Fibroblast of peridontal ligament (primary cell): ENCODE measurements at regions not wholly inside any gene's neighbourhood (a gene's known extent, or its start where the extent isn't known, plus 50 kb on each side); places are given as distances from the start of the nearest gene placed in this dataset.

ENCODE experiments used
- DNase-seq: peaks from one replicate; pipeline ENCODE4 v3.0.0-alpha.2; 2010; ENCODE audit errors: extremely low read depth

DNA sequence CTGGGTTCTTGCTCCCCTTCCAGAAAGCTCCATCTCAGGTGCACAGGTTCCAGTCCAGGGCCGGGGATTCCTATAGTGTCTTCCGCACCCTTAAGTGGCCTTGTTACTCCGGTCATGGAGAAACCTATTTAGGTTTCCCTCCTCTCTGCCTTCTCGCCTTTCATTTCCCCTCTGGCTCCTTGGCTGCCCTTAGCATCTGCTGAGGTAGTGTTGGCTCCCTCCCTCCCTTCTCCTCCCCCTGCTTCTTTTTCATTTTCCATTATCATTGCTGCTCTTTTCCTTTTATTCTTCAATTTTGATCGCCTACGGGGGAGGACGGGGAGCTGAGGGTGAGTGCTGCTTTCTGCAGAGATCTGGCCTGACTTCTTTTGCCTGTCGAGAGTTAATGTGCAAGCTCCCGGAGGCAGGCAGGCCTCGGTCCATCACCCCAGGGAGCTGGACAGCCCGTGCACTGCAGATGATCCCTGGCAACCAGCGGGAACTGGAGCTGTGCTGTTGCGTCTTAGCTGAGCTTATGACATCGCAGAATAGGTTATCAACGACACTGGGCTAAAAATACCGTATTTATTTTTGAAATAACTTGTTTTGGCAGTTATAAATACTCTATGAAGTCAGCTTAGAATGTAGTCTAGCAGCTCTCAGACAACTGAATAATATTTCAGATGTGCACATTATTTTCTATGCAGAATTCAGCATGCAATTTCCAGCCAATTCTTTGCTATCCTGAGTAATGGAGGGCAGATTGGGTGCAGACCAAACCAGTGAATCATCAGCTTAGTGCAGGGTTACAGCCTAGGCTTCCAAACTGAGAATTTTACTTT lies 141.9 kb downstream of the SLC4A3 start:
- no peak for DNase-seq

- DNase-seq = no peak
Measured at GRCh38 chr2:219772103-219772635, 144.7 kb downstream of the SLC4A3 start.

DNA sequence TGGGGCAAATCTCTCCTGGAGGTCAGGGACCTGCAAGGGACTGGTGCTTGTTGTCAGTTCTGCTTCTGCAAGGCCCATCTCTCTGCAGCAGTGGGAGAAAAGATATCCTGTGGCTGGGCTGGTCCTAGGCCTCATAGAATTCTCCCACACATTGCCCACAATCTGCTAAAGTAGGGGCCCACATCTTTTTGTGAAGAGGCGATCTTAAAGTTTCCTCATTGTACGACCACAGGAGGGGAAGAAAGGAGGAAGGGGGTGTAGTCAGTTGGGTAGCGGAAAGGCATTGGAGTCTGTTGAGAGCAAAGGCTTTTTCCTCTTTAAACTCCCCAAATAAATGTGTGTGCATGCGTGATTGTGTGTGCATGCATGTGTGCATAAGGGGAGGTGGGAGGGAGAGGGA lies 145.3 kb downstream of the SLC4A3 start:
- DNase-seq = no peak

DNA sequence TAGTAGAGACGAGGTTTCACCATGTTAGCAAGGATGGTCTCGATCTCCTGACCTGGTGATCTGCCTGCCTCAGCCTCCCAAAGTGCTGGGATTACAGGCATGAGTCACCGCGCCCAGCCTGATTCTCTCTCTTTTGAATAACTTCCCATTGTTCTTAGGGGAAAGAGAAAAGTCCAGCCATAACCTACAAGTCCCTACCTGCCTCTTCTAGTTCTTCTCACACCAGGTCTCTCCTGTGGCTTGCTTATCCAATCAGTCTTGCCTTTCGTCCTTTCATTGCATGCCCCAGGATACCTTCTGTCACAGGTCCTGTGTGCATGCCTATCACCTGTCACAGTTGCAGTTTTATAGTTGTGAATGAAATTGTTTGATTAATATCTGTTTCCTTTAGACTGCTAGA lies 148.1 kb downstream of the SLC4A3 start:
- no peak for DNase-seq

DNA sequence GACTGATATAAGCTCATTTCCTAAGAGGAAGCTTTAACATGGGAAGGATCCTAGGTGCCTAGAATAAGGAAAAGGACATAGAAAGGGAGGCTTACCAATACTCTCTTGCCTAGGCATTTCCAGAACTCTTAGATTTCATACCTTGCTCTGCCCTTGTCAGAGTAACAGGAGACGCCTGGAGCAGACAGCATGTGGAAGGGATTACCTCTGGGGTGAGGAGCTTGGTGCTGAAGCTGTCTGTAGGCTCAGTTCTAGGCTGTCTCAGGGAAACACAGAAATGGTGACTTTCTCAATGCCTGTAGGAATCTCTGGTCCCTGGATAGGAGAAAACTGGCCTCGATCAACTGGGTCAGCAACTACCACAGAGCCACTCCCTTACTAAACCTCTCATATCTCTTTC lies 150.0 kb downstream of the SLC4A3 start:
- DNase-seq = no peak

GRCh38 chr2:219778189-219778588 lies 150.8 kb downstream of the SLC4A3 start:
- DNase-seq = no peak

- DNase-seq = no peak
Measured at GRCh38 chr2:219782737-219783348, 155.4 kb downstream of the SLC4A3 start.

DNA sequence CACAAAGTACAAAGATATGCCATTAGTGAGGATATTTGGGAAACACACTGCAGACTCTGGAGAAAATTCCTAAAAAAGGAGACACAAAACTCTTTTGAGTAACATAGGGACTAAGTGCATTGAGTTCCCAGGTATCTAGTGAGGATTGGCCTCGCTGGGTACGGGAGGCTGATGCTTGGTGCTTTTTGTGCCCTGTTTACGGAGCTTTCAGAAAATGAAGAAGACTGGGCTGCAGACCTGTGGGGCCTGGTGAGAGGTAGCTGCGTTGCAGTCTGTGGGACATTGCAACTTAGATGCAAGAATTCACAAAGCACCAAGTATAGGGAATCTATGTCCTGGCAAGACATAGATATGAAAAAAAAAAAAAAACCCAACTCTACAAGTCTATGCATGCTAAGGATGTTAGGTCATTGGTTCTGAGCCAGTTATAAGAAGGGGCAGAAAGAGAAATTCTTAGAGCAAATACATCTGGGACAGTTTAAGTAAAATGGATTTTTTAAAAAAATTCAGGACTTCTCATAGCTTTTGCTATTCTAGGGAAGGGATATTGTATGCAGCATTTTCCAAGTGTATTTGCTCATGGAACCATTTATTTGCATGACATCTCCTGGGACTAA lies 156.0 kb downstream of the SLC4A3 start:
- peak; percentile 5 for DNase-seq

DNA sequence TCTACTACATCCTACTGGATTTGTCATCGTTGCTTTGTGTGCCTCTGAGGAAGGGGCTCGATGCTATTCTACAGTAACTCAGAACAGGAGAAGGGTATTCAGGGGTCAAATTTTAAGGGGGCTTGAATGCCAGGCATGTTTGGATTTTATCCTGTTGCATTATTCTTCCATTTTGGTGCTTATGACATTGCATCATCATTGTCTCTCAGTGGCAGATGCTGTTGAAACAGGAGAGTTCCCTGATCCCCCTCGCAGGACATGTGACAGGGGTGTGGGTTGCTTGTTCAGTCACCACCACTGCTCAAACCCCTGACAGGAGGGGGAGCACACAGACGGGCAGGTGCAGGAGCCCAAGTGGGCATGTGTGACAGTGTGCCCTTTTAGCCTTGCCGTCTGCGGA lies 156.7 kb downstream of the SLC4A3 start:
- no peak for DNase-seq

- no peak for DNase-seq
Measured at GRCh38 chr2:219789476-219789875, 162.0 kb downstream of the SLC4A3 start.

- no peak for DNase-seq
Measured at GRCh38 chr2:219792446-219792845, 165.0 kb downstream of the SLC4A3 start.

GRCh38 chr2:219798430-219798829 lies 171.0 kb downstream of the SLC4A3 start:
- no peak for DNase-seq

DNA sequence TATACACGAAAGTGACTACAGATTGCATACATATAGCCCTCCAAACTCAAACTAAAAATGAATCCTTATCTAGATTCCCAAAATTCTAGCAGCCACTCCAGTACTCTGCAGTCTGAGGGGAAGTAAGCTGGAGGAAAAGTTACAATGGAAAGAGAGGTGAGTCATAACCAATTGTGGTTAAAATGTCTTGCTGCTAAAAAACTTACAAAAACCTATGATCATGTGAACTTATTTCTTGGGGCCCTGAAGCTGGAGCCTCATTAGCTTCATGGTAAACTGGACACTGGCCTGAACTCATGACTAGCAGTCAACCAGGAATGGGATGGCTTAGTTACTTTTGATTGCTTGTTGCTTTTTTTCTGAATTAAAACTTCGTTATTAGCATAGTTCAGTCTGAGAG lies 175.9 kb downstream of the SLC4A3 start:
- peak; percentile 11 for DNase-seq

DNA sequence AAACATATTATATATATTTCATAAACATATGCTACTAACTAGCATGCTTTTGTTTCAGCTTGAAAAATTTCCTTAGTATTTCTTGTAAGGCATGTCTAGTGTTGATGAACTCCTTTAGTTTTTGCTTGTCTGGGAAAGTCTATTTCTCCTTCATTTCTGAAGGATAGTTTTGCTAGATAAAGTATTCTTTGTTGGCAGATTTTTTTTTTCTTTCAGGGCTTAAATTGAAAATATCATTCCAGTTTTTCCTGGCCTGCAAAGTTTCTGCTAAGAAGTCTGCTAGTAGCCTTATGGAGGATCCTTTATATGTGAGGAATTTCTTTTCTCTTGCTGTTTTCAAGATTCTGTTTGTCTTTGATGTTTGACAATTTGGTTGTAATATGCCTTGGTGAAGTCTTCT lies 183.5 kb downstream of the SLC4A3 start:
- DNase-seq = no peak

DNA sequence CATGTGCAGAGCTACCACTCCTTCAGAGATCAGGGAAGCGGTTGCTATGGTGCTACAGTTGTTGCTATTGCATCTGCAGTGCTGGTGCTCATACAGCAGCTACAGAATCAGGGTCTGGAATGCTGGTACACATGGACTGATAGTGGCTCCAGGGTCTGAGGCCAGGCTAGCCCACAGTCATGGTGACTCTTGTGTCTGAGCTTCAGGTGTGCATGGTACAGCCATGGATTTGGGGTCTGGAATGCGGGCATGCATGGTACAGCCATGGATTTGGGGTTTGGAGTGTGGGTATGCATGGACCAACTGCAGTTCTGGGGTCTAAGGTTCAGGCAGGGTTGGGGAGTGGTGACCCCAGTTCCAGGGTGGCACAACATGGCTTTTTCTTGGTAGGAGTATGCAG lies 185.2 kb downstream of the SLC4A3 start:
- DNase-seq = no peak

- no peak for DNase-seq
Measured at GRCh38 chr2:219820767-219821166, 193.3 kb downstream of the SLC4A3 start.

DNA sequence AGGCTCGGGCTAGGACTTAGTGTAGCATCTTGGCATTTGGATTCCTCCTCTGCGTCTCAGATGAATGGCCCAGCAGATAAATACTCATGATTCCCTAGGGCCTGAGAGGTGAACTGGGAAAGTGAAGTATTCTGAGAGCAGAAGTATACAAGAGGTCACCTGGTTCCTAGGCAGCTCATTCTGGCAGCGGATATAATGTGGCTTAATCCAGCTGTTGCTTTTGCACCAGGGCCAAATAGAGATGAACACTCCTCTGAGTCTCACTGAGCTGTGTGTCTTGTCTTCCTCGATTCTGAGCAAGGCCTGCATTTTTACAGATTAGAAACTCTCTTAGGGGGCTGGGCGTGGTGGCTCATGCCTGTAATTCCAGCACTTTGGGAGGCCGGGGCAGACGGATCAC lies 196.1 kb downstream of the SLC4A3 start:
- DNase-seq = no peak

- no peak for DNase-seq
Measured at GRCh38 chr2:219824996-219825395, 197.6 kb downstream of the SLC4A3 start.

DNA sequence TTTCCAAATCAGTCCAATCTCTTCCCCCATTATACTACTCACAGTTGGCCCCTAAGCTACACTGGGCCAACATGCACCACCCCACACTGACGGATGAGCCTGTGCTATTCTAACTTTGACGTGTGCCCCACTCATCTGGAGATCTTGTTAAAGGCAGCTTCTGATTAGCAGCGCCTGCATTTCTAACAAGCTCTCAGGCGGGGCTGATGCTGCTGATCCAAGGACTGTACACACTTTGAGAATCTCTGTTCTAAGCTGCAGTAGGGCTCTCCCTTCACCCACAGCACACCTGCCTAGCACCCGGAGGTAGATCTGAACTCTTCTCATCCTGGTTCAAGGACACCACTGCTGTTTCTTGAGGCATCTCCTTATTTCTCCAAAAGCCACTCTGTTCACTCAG lies 200.7 kb downstream of the SLC4A3 start:
- DNase-seq = no peak

- no peak for DNase-seq
Measured at GRCh38 chr2:219829667-219830352, 202.4 kb downstream of the SLC4A3 start.

GRCh38 chr2:219830353-219830738 lies 202.9 kb downstream of the SLC4A3 start:
- no peak for DNase-seq

DNA sequence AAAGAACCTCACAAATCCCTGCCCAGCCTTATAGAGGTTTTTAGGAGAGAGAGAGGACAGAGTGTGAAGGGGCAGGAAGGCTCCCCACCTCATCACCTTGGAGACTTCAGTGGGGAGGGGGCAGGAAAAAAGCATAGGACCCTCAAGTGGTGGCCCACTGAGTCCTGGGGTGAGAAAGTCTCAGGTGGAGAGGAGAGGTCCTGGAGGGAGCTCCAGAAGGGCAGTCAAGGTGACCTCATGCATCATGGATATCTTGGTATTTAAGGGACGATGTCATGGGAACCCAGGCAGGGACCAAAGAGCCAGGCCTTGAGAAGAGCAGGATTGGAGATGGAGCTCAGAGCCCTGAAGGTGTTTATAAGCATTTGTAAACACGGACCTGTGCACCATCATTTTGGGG lies 204.5 kb downstream of the SLC4A3 start:
- DNase-seq = no peak
